Stimulated activated CD8-positive, alpha-beta memory T cell treated with anti-CD3 and anti-CD28 coated beads, Interleukin-7, amount 100 ng/mL, for 4 hours (primary cell): ENCODE measurements at regions not wholly inside any gene's neighbourhood (a gene's known extent, or its start where the extent isn't known, plus 50 kb on each side); places are given as distances from the start of the nearest gene placed in this dataset.
A peak's percentile ranks its signal among the peaks of the same experiment; 100 is the strongest.

Experiments
- DNase-seq, 2 donors: peaks; one replicate each; pipeline ENCODE4 v3.0.0-alpha.2; 2020; ENCODE audit warnings: low read depth in 2 of 2

- DNase-seq: no peak
Observed at GRCh38 chr9:88077071-88077617, 61.1 kb downstream of the SPATA31C2 start.

- DNase-seq: peak in 1 of 2 donors; percentile 6
Observed at GRCh38 chr9:88076286-88077070, 61.8 kb downstream of the SPATA31C2 start.

- DNase-seq: no peak
Observed at GRCh38 chr9:88075966-88076285, 62.3 kb downstream of the SPATA31C2 start.

- no peak for DNase-seq
Observed at GRCh38 chr9:88075506-88075905, 62.8 kb downstream of the SPATA31C2 start.

- no peak for DNase-seq
Observed at GRCh38 chr9:88074931-88075330, 63.3 kb downstream of the SPATA31C2 start.

- DNase-seq: no peak
Observed at GRCh38 chr9:88072831-88073375, 65.4 kb downstream of the SPATA31C2 start.

GRCh38 chr9:88071331-88071730 is 66.9 kb downstream of the SPATA31C2 start:
- DNase-seq: no peak

GRCh38 chr9:88065619-88066018 is 72.7 kb downstream of the SPATA31C2 start:
- no peak for DNase-seq

- DNase-seq: no peak
Observed at GRCh38 chr9:88064554-88064953, 73.7 kb downstream of the SPATA31C2 start.

GRCh38 chr9:88060746-88061145 is 77.5 kb downstream of the SPATA31C2 start:
- no peak for DNase-seq

GRCh38 chr9:88059469-88059868 is 78.8 kb downstream of the SPATA31C2 start:
- no peak for DNase-seq

GRCh38 chr9:88056876-88057275 is 81.4 kb downstream of the SPATA31C2 start:
- DNase-seq: no peak

- no peak for DNase-seq
Observed at GRCh38 chr9:88053856-88054501, 79.6 kb upstream of the CDK20 start.

GRCh38 chr9:88052321-88052965 is 78.1 kb upstream of the CDK20 start:
- no peak for DNase-seq

GRCh38 chr9:88051138-88051537 is 76.8 kb upstream of the CDK20 start:
- no peak for DNase-seq

GRCh38 chr9:88049677-88050307 is 75.5 kb upstream of the CDK20 start:
- no peak for DNase-seq

- no peak for DNase-seq
Observed at GRCh38 chr9:88046542-88046941, 72.2 kb upstream of the CDK20 start.

GRCh38 chr9:88045686-88046085 is 71.4 kb upstream of the CDK20 start:
- no peak for DNase-seq

GRCh38 chr9:88044200-88044599 is 69.9 kb upstream of the CDK20 start:
- DNase-seq: no peak

- no peak for DNase-seq
Observed at GRCh38 chr9:88043647-88044046, 69.3 kb upstream of the CDK20 start.

GRCh38 chr9:88041447-88041846 is 67.1 kb upstream of the CDK20 start:
- no peak for DNase-seq

GRCh38 chr9:88037285-88037845 is 63.0 kb upstream of the CDK20 start:
- no peak for DNase-seq
